ENCODE measurements at regions not wholly inside any gene's neighbourhood (a gene's known extent, or its start where the extent isn't known, plus 50 kb on each side); places are given as distances from the start of the nearest gene placed in this dataset.

GRCh38 chr10:36094096-36094495 is 452.0 kb upstream of the FZD8 start:
- ATAC-seq (ENCODE audit: low read depth) (no peak), DNase-seq (ENCODE audit: low spot score in 2 of 2) (no peak)
- H3K27ac Mint-ChIP-seq, result no peak overlapping the region
- no peaks in the 10 kb centered on the region for H3K36me3 Mint-ChIP-seq
- H3K9me3 Mint-ChIP-seq, result peaks cover 1% of the 10 kb centered on the region
- no peaks in the 10 kb centered on the region for H3K4me1 Mint-ChIP-seq
- H3K27me3 Mint-ChIP-seq, result no peaks in the 10 kb centered on the region
- H3K4me3 Mint-ChIP-seq, result no peak overlapping the region

DNA sequence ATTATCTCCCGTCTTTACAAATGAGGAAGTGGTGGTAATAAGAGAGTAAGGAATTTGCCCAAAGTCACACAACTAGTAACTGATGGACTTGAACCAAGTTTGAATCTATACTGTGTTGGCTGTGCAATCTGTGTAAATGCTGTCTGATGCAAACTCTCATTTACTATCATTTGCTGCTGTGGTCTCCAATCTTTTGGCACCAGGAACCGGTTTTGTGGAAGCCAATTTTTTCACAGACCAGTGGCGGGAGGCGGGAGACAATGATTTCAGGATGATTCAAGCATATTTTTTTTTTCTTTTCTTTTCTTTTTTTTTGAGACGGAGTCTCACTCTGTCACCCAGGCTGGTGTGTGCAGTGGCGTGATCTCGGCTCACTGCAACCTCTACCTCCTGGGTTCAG is 450.0 kb upstream of the FZD8 start:
- no peak overlapping the region for H3K27ac Mint-ChIP-seq
- no peaks in the 10 kb centered on the region for H3K27me3 Mint-ChIP-seq
- H3K9me3 Mint-ChIP-seq, result peaks cover 1% of the 10 kb centered on the region
- no peaks in the 10 kb centered on the region for H3K36me3 Mint-ChIP-seq
- DNase-seq (ENCODE audit: low spot score in 2 of 2), result no peak
- no peak for ATAC-seq (ENCODE audit: low read depth)
- no peaks in the 10 kb centered on the region for H3K4me1 Mint-ChIP-seq
- H3K4me3 Mint-ChIP-seq, result no peak overlapping the region

- no peak for ATAC-seq (ENCODE audit: low read depth)
- DNase-seq (ENCODE audit: low spot score in 2 of 2), result no peak
- H3K36me3 Mint-ChIP-seq, result no peaks in the 10 kb centered on the region
- no peaks in the 10 kb centered on the region for H3K27me3 Mint-ChIP-seq
- no peak overlapping the region for H3K27ac Mint-ChIP-seq
- H3K9me3 Mint-ChIP-seq, result peaks cover 1% of the 10 kb centered on the region
- H3K4me1 Mint-ChIP-seq, result no peaks in the 10 kb centered on the region
- no peak overlapping the region for H3K4me3 Mint-ChIP-seq
These were observed 448.9 kb upstream of the FZD8 start for GRCh38 chr10:36091007-36091406.

GRCh38 chr10:36089790-36090440 is 447.8 kb upstream of the FZD8 start:
- H3K27ac Mint-ChIP-seq, result no peak overlapping the region
- ATAC-seq (ENCODE audit: low read depth) (no peak), DNase-seq (ENCODE audit: low spot score in 2 of 2) (no peak)
- H3K4me3 Mint-ChIP-seq, result no peak overlapping the region
- no peaks in the 10 kb centered on the region for H3K27me3 Mint-ChIP-seq
- no peaks in the 10 kb centered on the region for H3K36me3 Mint-ChIP-seq
- H3K4me1 Mint-ChIP-seq, result no peaks in the 10 kb centered on the region
- no peaks in the 10 kb centered on the region for H3K9me3 Mint-ChIP-seq

GRCh38 chr10:36087006-36088005 is 445.2 kb upstream of the FZD8 start:
- DNase-seq (ENCODE audit: low spot score in 2 of 2), result no peak
- H3K36me3 Mint-ChIP-seq, result no peaks in the 10 kb centered on the region
- no peak overlapping the region for H3K4me3 Mint-ChIP-seq
- H3K27ac Mint-ChIP-seq, result no peak overlapping the region
- no peaks in the 10 kb centered on the region for H3K27me3 Mint-ChIP-seq
- ATAC-seq (ENCODE audit: low read depth), result no peak
- no peaks in the 10 kb centered on the region for H3K4me1 Mint-ChIP-seq
- peaks cover 1% of the 10 kb centered on the region for H3K9me3 Mint-ChIP-seq

- H3K27me3 Mint-ChIP-seq, result no peaks in the 10 kb centered on the region
These were observed 433.1 kb upstream of the FZD8 start for GRCh38 chr10:36075196-36075595.

GRCh38 chr10:36073796-36074345 is 431.8 kb upstream of the FZD8 start:
- Mint-ChIP-seq H3K4me3 (no peak overlapping the region), H3K36me3 (no peaks in the 10 kb centered on the region), H3K4me1 (no peaks in the 10 kb centered on the region), H3K27ac (no peak overlapping the region), H3K27me3 (no peaks in the 10 kb centered on the region), H3K9me3 (no peaks in the 10 kb centered on the region)
- ATAC-seq (ENCODE audit: low read depth), result no peak
- no peak for DNase-seq (ENCODE audit: low spot score in 2 of 2)

More at GRCh38 chr10:36075196-36075595, 433.1 kb upstream of the FZD8 start:
- no peak overlapping the region for H3K4me3 Mint-ChIP-seq
- DNase-seq (ENCODE audit: low spot score in 2 of 2) (no peak), ATAC-seq (ENCODE audit: low read depth) (no peak)
- H3K9me3 Mint-ChIP-seq, result peaks cover 1% of the 10 kb centered on the region
- H3K27ac Mint-ChIP-seq, result no peak overlapping the region
- H3K4me1 Mint-ChIP-seq, result no peaks in the 10 kb centered on the region
- no peaks in the 10 kb centered on the region for H3K36me3 Mint-ChIP-seq

GRCh38 chr10:36068542-36068941 is 426.4 kb upstream of the FZD8 start:
- H3K4me1 Mint-ChIP-seq, result no peaks in the 10 kb centered on the region
- H3K27ac Mint-ChIP-seq, result no peak overlapping the region
- no peak overlapping the region for H3K4me3 Mint-ChIP-seq
- ATAC-seq (ENCODE audit: low read depth) (no peak), DNase-seq (ENCODE audit: low spot score in 2 of 2) (no peak)
- H3K27me3 Mint-ChIP-seq, result no peaks in the 10 kb centered on the region
- no peaks in the 10 kb centered on the region for H3K36me3 Mint-ChIP-seq
- H3K9me3 Mint-ChIP-seq, result peaks cover 2% of the 10 kb centered on the region

- ATAC-seq (ENCODE audit: low read depth) (no peak), DNase-seq (ENCODE audit: low spot score in 2 of 2) (no peak)
- no peak overlapping the region for H3K27ac Mint-ChIP-seq
- H3K4me1 Mint-ChIP-seq, result no peaks in the 10 kb centered on the region
- H3K36me3 Mint-ChIP-seq, result no peaks in the 10 kb centered on the region
- H3K9me3 Mint-ChIP-seq, result peaks cover 4% of the 10 kb centered on the region
- H3K4me3 Mint-ChIP-seq, result no peak overlapping the region
- H3K27me3 Mint-ChIP-seq, result no peaks in the 10 kb centered on the region
These were observed 425.7 kb upstream of the FZD8 start for GRCh38 chr10:36067748-36068147.

GRCh38 chr10:36066850-36067249 is 424.8 kb upstream of the FZD8 start:
- Mint-ChIP-seq H3K4me1 (no peaks in the 10 kb centered on the region), H3K27ac (no peak overlapping the region), H3K9me3 (peaks cover 5% of the 10 kb centered on the region), H3K27me3 (no peaks in the 10 kb centered on the region), H3K4me3 (no peak overlapping the region), H3K36me3 (no peaks in the 10 kb centered on the region)
- DNase-seq (ENCODE audit: low spot score in 2 of 2), result no peak
- no peak for ATAC-seq (ENCODE audit: low read depth)

- ATAC-seq (ENCODE audit: low read depth), result no peak
- no peaks in the 10 kb centered on the region for H3K4me1 Mint-ChIP-seq
- H3K9me3 Mint-ChIP-seq, result peaks cover 5% of the 10 kb centered on the region
- no peaks in the 10 kb centered on the region for H3K36me3 Mint-ChIP-seq
- no peaks in the 10 kb centered on the region for H3K27me3 Mint-ChIP-seq
- no peak overlapping the region for H3K27ac Mint-ChIP-seq
- DNase-seq (ENCODE audit: low spot score in 2 of 2), result no peak
- no peak overlapping the region for H3K4me3 Mint-ChIP-seq
These were observed 424.0 kb upstream of the FZD8 start for GRCh38 chr10:36066102-36066501.

- Mint-ChIP-seq H3K27ac (no peak overlapping the region), H3K27me3 (no peaks in the 10 kb centered on the region), H3K4me1 (no peaks in the 10 kb centered on the region), H3K4me3 (no peak overlapping the region), H3K9me3 (peaks cover 5% of the 10 kb centered on the region), H3K36me3 (no peaks in the 10 kb centered on the region)
- DNase-seq (ENCODE audit: low spot score in 2 of 2) (no peak), ATAC-seq (ENCODE audit: low read depth) (no peak)
These were observed 421.3 kb upstream of the FZD8 start for GRCh38 chr10:36063396-36063795.

GRCh38 chr10:36057731-36058130 is 415.6 kb upstream of the FZD8 start:
- Mint-ChIP-seq H3K27ac (no peak overlapping the region), H3K9me3 (peaks cover 7% of the 10 kb centered on the region), H3K4me3 (no peak overlapping the region), H3K36me3 (no peaks in the 10 kb centered on the region), H3K4me1 (no peaks in the 10 kb centered on the region), H3K27me3 (no peaks in the 10 kb centered on the region)
- DNase-seq (ENCODE audit: low spot score in 2 of 2) (no peak), ATAC-seq (ENCODE audit: low read depth) (no peak)

DNA sequence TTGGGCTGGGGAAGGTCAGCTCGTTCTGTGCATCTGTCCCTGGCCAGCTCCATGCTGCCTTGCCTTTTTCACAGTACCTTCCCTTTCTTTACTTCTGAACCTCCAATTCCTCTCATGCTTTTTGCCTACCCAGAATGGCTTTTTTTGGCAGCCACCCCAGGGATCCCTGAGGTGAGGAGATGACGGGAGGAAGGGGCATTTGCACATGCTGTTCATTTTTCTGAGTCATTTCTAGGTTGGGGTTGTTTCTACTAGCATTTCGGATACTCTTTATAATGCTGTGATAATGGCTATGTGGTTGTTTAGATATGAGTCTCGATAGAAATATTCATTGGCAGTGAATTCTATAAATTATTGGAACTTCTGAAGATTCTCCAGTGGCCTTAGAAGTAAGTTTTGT is 415.1 kb upstream of the FZD8 start:
- DNase-seq (ENCODE audit: low spot score in 2 of 2) (no peak), ATAC-seq (ENCODE audit: low read depth) (no peak)
- no peak overlapping the region for H3K4me3 Mint-ChIP-seq
- H3K27ac Mint-ChIP-seq, result no peak overlapping the region
- H3K36me3 Mint-ChIP-seq, result no peaks in the 10 kb centered on the region
- no peaks in the 10 kb centered on the region for H3K4me1 Mint-ChIP-seq
- H3K27me3 Mint-ChIP-seq, result no peaks in the 10 kb centered on the region
- peaks cover 7% of the 10 kb centered on the region for H3K9me3 Mint-ChIP-seq

Measured in memory B cell (primary cell).